ENCODE measurements at regions not wholly inside any gene's neighbourhood (a gene's known extent, or its start where the extent isn't known, plus 50 kb on each side); places are given as distances from the start of the nearest gene placed in this dataset.

DNA sequence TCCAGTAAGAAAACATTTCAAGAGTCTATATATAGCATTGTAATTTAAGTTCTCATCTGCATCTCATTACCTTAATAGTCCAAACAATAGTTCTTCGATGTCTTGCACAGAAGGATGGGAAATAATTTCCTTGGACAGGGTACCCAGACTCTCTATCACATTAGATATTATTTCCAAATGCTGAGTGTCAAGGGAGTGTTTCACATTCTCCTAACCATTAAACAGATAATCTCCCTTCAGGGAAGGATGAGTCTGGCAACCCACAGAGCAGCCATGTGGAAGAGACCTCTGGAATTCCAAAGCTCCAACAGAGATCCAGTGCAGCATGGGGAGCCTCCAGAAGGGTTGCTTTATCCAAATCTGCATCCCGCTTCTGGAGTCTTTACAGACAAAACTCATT is 89.6 kb downstream of the FZD1 start:
- Histone ChIP-seq H3K4me1 (replicated peaks in 1 of 2) (no peaks in the 10 kb centered on the region), H3K4me3 (no peak overlapping the region), H3K9me3 (replicated peaks in 1 of 3) (no peaks in the 10 kb centered on the region), H3K27ac (no peak overlapping the region), H3K36me3 (replicated peaks in 1 of 2) (no peaks in the 10 kb centered on the region), H3K27me3 (no peaks in the 10 kb centered on the region)
- no peak for TF ChIP-seq CTCF (IDR thresholded peaks at IDR 0.05)
- no peak for TF ChIP-seq POLR2A (IDR thresholded peaks at IDR 0.05)
- DNase-seq: no peak
- intact Hi-C loops (cut with DNase I): no loop called here
- WGBS, 4 donors: 57 to 72% (median 66%) methylated on average over 2 of the region's 2 CpGs

DNA sequence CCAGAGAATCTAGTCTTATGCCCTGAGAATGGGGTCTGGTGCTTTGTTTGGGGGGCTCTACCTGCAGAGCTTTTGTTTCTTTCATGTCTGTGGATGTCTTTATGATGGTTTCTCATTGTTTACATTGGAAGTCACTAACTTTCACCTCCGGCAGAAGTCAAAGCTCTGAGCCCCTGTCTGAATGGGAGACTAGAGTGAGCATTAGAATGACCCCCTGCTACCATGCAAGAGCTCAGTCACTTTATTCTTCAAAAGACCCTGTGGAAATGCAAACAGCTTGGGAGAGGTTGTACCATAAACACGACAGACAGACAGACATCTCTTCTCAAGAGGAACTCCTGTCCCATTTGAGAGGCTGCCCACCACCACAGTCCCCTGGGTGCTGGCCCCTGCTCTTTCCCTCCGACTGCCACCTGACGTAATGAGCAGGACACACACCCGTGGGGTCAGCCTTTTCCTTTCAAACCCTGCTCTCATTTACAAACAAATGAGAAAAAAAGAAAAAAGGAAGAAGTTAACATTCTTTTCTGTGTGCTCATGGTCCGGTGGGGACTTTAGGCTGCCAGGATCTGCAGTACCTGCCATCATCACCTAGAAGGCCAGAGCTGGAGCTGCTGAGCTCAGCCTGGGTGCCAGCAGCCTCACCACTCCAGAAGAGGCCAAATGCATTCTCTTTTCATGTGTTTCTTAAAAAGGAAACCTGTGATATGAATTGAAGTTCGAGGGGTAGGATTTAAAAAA is 91.6 kb downstream of the FZD1 start:
- Histone ChIP-seq H3K9me3 (replicated peaks in 1 of 3) (no peaks in the 10 kb centered on the region), H3K27me3 (no peaks in the 10 kb centered on the region), H3K36me3 (replicated peaks in 1 of 2) (no peaks in the 10 kb centered on the region), H3K4me1 (replicated peaks in 1 of 2) (no peaks in the 10 kb centered on the region), H3K4me3 (no peak overlapping the region), H3K27ac (no peak overlapping the region)
- 47 to 70% (median 62%) methylated on average over 7 of the region's 7 CpGs for WGBS, 4 donors
- TF ChIP-seq CTCF (IDR thresholded peaks at IDR 0.05) (no peak), POLR2A (IDR thresholded peaks at IDR 0.05) (no peak)
- DNase-seq: no peak
- intact Hi-C loops (cut with DNase I): no loop called here

- TF ChIP-seq POLR2A (IDR thresholded peaks at IDR 0.05): no peak
- TF ChIP-seq CTCF (IDR thresholded peaks at IDR 0.05): no peak
- no peak for DNase-seq
- no peak overlapping the region for H3K27ac ChIP-seq
- intact Hi-C loops (cut with DNase I): no loop called here
- H3K9me3 ChIP-seq (replicated peaks in 1 of 3): no peaks in the 10 kb centered on the region
- no peak overlapping the region for H3K4me3 ChIP-seq
- no peaks in the 10 kb centered on the region for H3K27me3 ChIP-seq
- H3K36me3 ChIP-seq (replicated peaks in 1 of 2): no peaks in the 10 kb centered on the region
- no peaks in the 10 kb centered on the region for H3K4me1 ChIP-seq (replicated peaks in 1 of 2)
Measured at GRCh38 chr7:91356915-91357314, 92.7 kb downstream of the FZD1 start.

- TF ChIP-seq POLR2A (IDR thresholded peaks at IDR 0.05) (no peak), CTCF (IDR thresholded peaks at IDR 0.05) (no peak)
- DNase-seq: no peak
- Histone ChIP-seq H3K4me3 (no peak overlapping the region), H3K27me3 (no peaks in the 10 kb centered on the region), H3K9me3 (replicated peaks in 1 of 3) (no peaks in the 10 kb centered on the region), H3K4me1 (replicated peaks in 1 of 2) (no peaks in the 10 kb centered on the region), H3K36me3 (replicated peaks in 1 of 2) (no peaks in the 10 kb centered on the region), H3K27ac (no peak overlapping the region)
- 26 to 81% (median 71%) methylated on average over 1 of the region's 1 CpG for WGBS, 4 donors
- intact Hi-C loops (cut with DNase I): no loop called here
Measured at GRCh38 chr7:91357379-91357778, 93.1 kb downstream of the FZD1 start.

Measured in adrenal gland (tissue), 9 donors.